ENCODE measurements at regions not wholly inside any gene's neighbourhood (a gene's known extent, or its start where the extent isn't known, plus 50 kb on each side); places are given as distances from the start of the nearest gene placed in this dataset.

- no peak for DNase-seq (ENCODE audit: extremely low read depth, low read depth, low spot score)
These were observed 413.5 kb upstream of the THBS1 start for GRCh38 chr15:39167164-39168058.

GRCh38 chr15:39171944-39172368 lies 408.9 kb upstream of the THBS1 start:
- DNase-seq (ENCODE audit: extremely low read depth, low read depth, low spot score), result peak; percentile 98

- no peak for DNase-seq (ENCODE audit: extremely low read depth, low read depth, low spot score)
These were observed 408.2 kb upstream of the THBS1 start for GRCh38 chr15:39172380-39173281.

GRCh38 chr15:39173426-39173825 lies 407.5 kb upstream of the THBS1 start:
- DNase-seq (ENCODE audit: extremely low read depth, low read depth, low spot score), result no peak

- no peak for DNase-seq (ENCODE audit: extremely low read depth, low read depth, low spot score)
These were observed 406.5 kb upstream of the THBS1 start for GRCh38 chr15:39174332-39174731.

- no peak for DNase-seq (ENCODE audit: extremely low read depth, low read depth, low spot score)
These were observed 404.8 kb upstream of the THBS1 start for GRCh38 chr15:39176030-39176429.

GRCh38 chr15:39177561-39177960 lies 403.3 kb upstream of the THBS1 start:
- no peak for DNase-seq (ENCODE audit: extremely low read depth, low read depth, low spot score)

GRCh38 chr15:39180030-39180429 lies 400.8 kb upstream of the THBS1 start:
- DNase-seq (ENCODE audit: extremely low read depth, low read depth, low spot score), result no peak

- DNase-seq (ENCODE audit: extremely low read depth, low read depth, low spot score), result no peak
These were observed 400.4 kb upstream of the THBS1 start for GRCh38 chr15:39180483-39180933.

GRCh38 chr15:39181056-39181747 lies 399.7 kb upstream of the THBS1 start:
- no peak for DNase-seq (ENCODE audit: extremely low read depth, low read depth, low spot score)

- no peak for DNase-seq (ENCODE audit: extremely low read depth, low read depth, low spot score)
These were observed 398.9 kb upstream of the THBS1 start for GRCh38 chr15:39181940-39182339.

GRCh38 chr15:39183164-39183881 lies 397.6 kb upstream of the THBS1 start:
- DNase-seq (ENCODE audit: extremely low read depth, low read depth, low spot score), result no peak

- no peak for DNase-seq (ENCODE audit: extremely low read depth, low read depth, low spot score)
These were observed 396.0 kb upstream of the THBS1 start for GRCh38 chr15:39184701-39185390.

- DNase-seq (ENCODE audit: extremely low read depth, low read depth, low spot score), result no peak
These were observed 392.6 kb upstream of the THBS1 start for GRCh38 chr15:39188314-39188713.

GRCh38 chr15:39188930-39189329 lies 391.9 kb upstream of the THBS1 start:
- DNase-seq (ENCODE audit: extremely low read depth, low read depth, low spot score), result no peak

GRCh38 chr15:39191871-39192291 lies 389.0 kb upstream of the THBS1 start:
- no peak for DNase-seq (ENCODE audit: extremely low read depth, low read depth, low spot score)

GRCh38 chr15:39192351-39192750 lies 388.5 kb upstream of the THBS1 start:
- no peak for DNase-seq (ENCODE audit: extremely low read depth, low read depth, low spot score)

GRCh38 chr15:39192979-39193560 lies 387.8 kb upstream of the THBS1 start:
- no peak for DNase-seq (ENCODE audit: extremely low read depth, low read depth, low spot score)

GRCh38 chr15:39193611-39194010 lies 387.3 kb upstream of the THBS1 start:
- no peak for DNase-seq (ENCODE audit: extremely low read depth, low read depth, low spot score)
